Panc1 (cell line): ENCODE measurements at regions not wholly inside any gene's neighbourhood (a gene's known extent, or its start where the extent isn't known, plus 50 kb on each side); places are given as distances from the start of the nearest gene placed in this dataset.

ENCODE experiments used
- ATAC-seq: fragments of 200-7000 bp; cut with Tn5 transposase; 2 replicates; pipeline ENCODE4 v1.9.1; 2020; ENCODE audit warnings: mild to moderate bottlenecking, moderate library complexity
- BruUV-seq: library from RNA; stranded (reverse); fragments of 400-500 nt; replicated peaks from 2 replicates; lab custom pipeline; 2021; lab: Mats Ljungman, UMichigan
- CTCF ChIA-PET: fragments of 300-600 bp; sonication (Branson Sonifier 250); formaldehyde crosslinking; loops from one replicate; lab custom pipeline; 2022; ENCODE audit warnings: antibody characterized with exemption; lab: Charles Lee
- POLR2A ChIA-PET: fragments of 300-600 bp; sonication (Branson Sonifier 250); formaldehyde crosslinking; loops from one replicate; lab custom pipeline; 2022; ENCODE audit warnings: antibody characterized with exemption; lab: Charles Lee
- DNase-seq: peaks from one replicate; pipeline ENCODE4 v3.0.0-alpha.2; 2010; ENCODE audit warnings: low read depth, low spot score
- H3K27ac ChIP-seq: 2 replicates; pipeline ENCODE4 v1.5.1; 2011; ENCODE audit warnings: mild to moderate bottlenecking, low read length, inconsistent platforms
- H3K27me3 ChIP-seq: fragments of 200-500 bp; sonication (Bioruptor generic); 2 replicates; pipeline ENCODE4 v1.6.0; 2014; ENCODE audit warnings: low read length, inconsistent platforms; ENCODE audit not compliant: control insufficient read depth, insufficient read depth
- H3K36me3 ChIP-seq: fragments of 200-500 bp; sonication (Bioruptor generic); 2 replicates; pipeline ENCODE4 v1.5.1; 2014; ENCODE audit warnings: inconsistent platforms, mild to moderate bottlenecking, low read length, moderate library complexity; ENCODE audit not compliant: control insufficient read depth, insufficient read depth
- H3K4me1 ChIP-seq: 2 replicates; pipeline ENCODE4 v1.5.1; 2011; ENCODE audit warnings: inconsistent platforms, mild to moderate bottlenecking, low read length, moderate library complexity; ENCODE audit not compliant: control insufficient read depth, insufficient read depth
- H3K4me3 ChIP-seq, 2 experiments: 2 replicates each; pipeline ENCODE4 v1.5.1; 2011 to 2012; ENCODE audit warnings: low read depth in 2 of 2, low read length in 2 of 2, mild to moderate bottlenecking in 2 of 2, inconsistent platforms in 1 of 2, moderate library complexity in 1 of 2
- H3K9me3 ChIP-seq: fragments of 200-500 bp; sonication (Bioruptor generic); 2 replicates; pipeline ENCODE4 v1.5.1; 2014; ENCODE audit warnings: low read depth, mild to moderate bottlenecking, inconsistent platforms, low read length, moderate library complexity; ENCODE audit not compliant: control insufficient read depth, insufficient read depth
- CTCF ChIP-seq: fragments of 450-650 bp; IDR thresholded peaks from 2 replicates; pipeline ENCODE4 v1.5.1; 2017; ENCODE audit warnings: mild to moderate bottlenecking
- POLR2AphosphoS5 ChIP-seq: IDR thresholded peaks from 2 replicates; pipeline ENCODE4 v1.6.1; 2012; ENCODE audit warnings: mild to moderate bottlenecking, low read depth, low read length, moderate library complexity
- REST ChIP-seq, 2 experiments: IDR thresholded peaks; 2 replicates each; pipeline ENCODE4 v1.6.1; 2011 to 2012; ENCODE audit warnings: low read depth in 2 of 2, control low read depth in 1 of 2, low read length in 1 of 2, mild to moderate bottlenecking in 1 of 2, moderate library complexity in 1 of 2; ENCODE audit not compliant: insufficient read depth in 1 of 2
- SIN3A ChIP-seq: IDR thresholded peaks from 2 replicates; pipeline ENCODE4 v1.6.1; 2012; ENCODE audit warnings: low read depth, mild to moderate bottlenecking, low read length, moderate library complexity, borderline replicate concordance; ENCODE audit not compliant: insufficient read depth
- TCF7L2 ChIP-seq: IDR thresholded peaks from 2 replicates; pipeline ENCODE4 v1.6.1; 2011; ENCODE audit warnings: mild to moderate bottlenecking, low read depth, low read length, inconsistent platforms
- in situ Hi-C: cut with HindIII; loops from 2 replicates; pipeline ENCODE4 v1.10.0; 2016; ENCODE audit warnings: low sequenced_read_pairs, low pct_unique_long_range_greater_than_20kb
- intact Hi-C: fragments of 100-400 bp; cut with micrococcal nuclease; formaldehyde crosslinking; loops from one replicate; pipeline ENCODE4 v1.10.0; 2022; ENCODE audit not compliant: unreplicated experiment

- CTCF ChIA-PET: no interaction called here
- Histone ChIP-seq H3K36me3 (no peaks in the 10 kb centered on the region), H3K9me3 (no peaks in the 10 kb centered on the region), H3K4me3 (no peak overlapping the region), H3K27me3 (no peaks in the 10 kb centered on the region), H3K27ac (no peak overlapping the region), H3K4me1 (no peaks in the 10 kb centered on the region)
- no TSS peak for BruUV-seq
- intact Hi-C loops (no loop called here), in situ Hi-C loops (no loop called here)
- DNase-seq (no peak), ATAC-seq (no peak)
- TF ChIP-seq SIN3A (no peak), REST (IDR thresholded peaks at IDR 0.05; ENCODE audit: insufficient read depth in 1 of 2, low read depth in 2 of 2, low read length in 1 of 2) (no peak), POLR2AphosphoS5 (no peak), CTCF (no peak), TCF7L2 (no peak)
- POLR2A ChIA-PET: no interaction called here
Measured at GRCh38 chr7:47032536-47032908, 549.4 kb downstream of the TNS3 start.

- ChIA-PET CTCF (no interaction called here), POLR2A (no interaction called here)
- H3K4me1 ChIP-seq: no peaks in the 10 kb centered on the region
- no peaks in the 10 kb centered on the region for H3K27me3 ChIP-seq
- DNase-seq: no peak
- no peak for ATAC-seq
- H3K27ac ChIP-seq: no peak overlapping the region
- H3K36me3 ChIP-seq: no peaks in the 10 kb centered on the region
- BruUV-seq: no TSS peak
- in situ Hi-C loops: no loop called here
- H3K4me3 ChIP-seq: no peak overlapping the region
- H3K9me3 ChIP-seq: no peaks in the 10 kb centered on the region
- no peak for TF ChIP-seq SIN3A
- no peak for TF ChIP-seq TCF7L2
- no peak for TF ChIP-seq POLR2AphosphoS5
- no peak for TF ChIP-seq CTCF
- no peak for TF ChIP-seq REST (IDR thresholded peaks at IDR 0.05; ENCODE audit: insufficient read depth in 1 of 2, low read depth in 2 of 2, low read length in 1 of 2)
- intact Hi-C loops: no loop called here
Measured at GRCh38 chr7:47031786-47032535, 550.0 kb downstream of the TNS3 start.
